HepG2 (cell line): ENCODE measurements at regions not wholly inside any gene's neighbourhood (a gene's known extent, or its start where the extent isn't known, plus 50 kb on each side); places are given as distances from the start of the nearest gene placed in this dataset.

Source experiments
- ATAC-seq: fragments of 200-7000 bp; cut with Tn5 transposase; 3 replicates; pipeline ENCODE4 v1.9.1; 2020; ENCODE audit warnings: mild to moderate bottlenecking, moderate library complexity
- BruUV-seq: library from RNA; stranded (reverse); fragments of 400-500 nt; replicated peaks from 2 replicates; lab custom pipeline; 2021; lab: Mats Ljungman, UMichigan
- CTCF ChIA-PET: fragments of 300-600 bp; formaldehyde crosslinking; extraction: SDS; loops from one replicate; lab custom pipeline; 2021; ENCODE audit warnings: low total read pairs, inconsistent platforms, low intra/inter-chr PET ratio; lab: Yijun Ruan, JAX
- POLR2A ChIA-PET: fragments of 350-600 bp; sonication (Branson Sonifier 250); formaldehyde crosslinking; loops from one replicate; lab custom pipeline; 2020; ENCODE audit warnings: antibody characterized with exemption, inconsistent platforms; lab: Yijun Ruan, JAX
- DNase-seq: peaks from one replicate; pipeline ENCODE4 v3.0.0-alpha.2; 2015; ENCODE audit warnings: low spot score
- FAIRE-seq: peaks from 3 replicates; lab custom pipeline; 2011; peaks lifted over from hg19 to GRCh38; lab: Jason Lieb, UNC
- H2AFZ ChIP-seq: one replicate; pipeline ENCODE4 v1.6.1; 2011; ENCODE audit warnings: low read length, inconsistent platforms
- H3K27ac ChIP-seq: fragments of 300-600 bp; 3 replicates; pipeline ENCODE4 v1.8.0; 2011; ENCODE audit warnings: mixed run types, mild to moderate bottlenecking, mixed read lengths, low read length, inconsistent platforms; ENCODE audit not compliant: insufficient read depth; ENCODE audit errors: extremely low read length
- H3K27me3 ChIP-seq, 2 experiments: fragments of 200-600 bp in 1 of 2; 2 replicates in 1 of 2; 3 replicates in 1 of 2; pipeline versions ENCODE4 v1.6.0 to v1.8.0; 2011; ENCODE audit warnings: low read length in 2 of 2, mild to moderate bottlenecking in 2 of 2, moderate library complexity in 2 of 2, inconsistent platforms in 1 of 2; ENCODE audit not compliant: insufficient read depth in 2 of 2, control insufficient read depth in 1 of 2
- H3K36me3 ChIP-seq, 2 experiments: fragments of 200-600 bp in 1 of 2; replicated peaks in 1 of 2; 2 replicates in 1 of 2; 3 replicates in 1 of 2; pipeline versions ENCODE4 v1.5.1 to v1.8.0; 2011; ENCODE audit warnings: low read length in 2 of 2, inconsistent platforms in 1 of 2; ENCODE audit not compliant: insufficient read depth in 2 of 2, control insufficient read depth in 1 of 2
- H3K4me1 ChIP-seq: 2 replicates; pipeline ENCODE4 v1.5.1; 2012; ENCODE audit warnings: low read length, inconsistent platforms; ENCODE audit not compliant: insufficient read depth
- H3K4me2 ChIP-seq: 2 replicates; pipeline ENCODE4 v1.6.0; 2011; ENCODE audit warnings: low read depth, low read length, inconsistent platforms
- H3K4me3 ChIP-seq, 3 experiments: fragments of 200-600 bp in 1 of 3; sonication (generic), shearing (Covaris generic) in 1 of 3; replicated peaks in 1 of 3; 2 replicates each; pipeline ENCODE4 v1.5.1; 2011 to 2016; ENCODE audit warnings: low read length in 3 of 3, inconsistent platforms in 2 of 3, low read depth in 2 of 3, mild to moderate bottlenecking in 2 of 3, control low read depth in 1 of 3, mixed read lengths in 1 of 3; ENCODE audit not compliant: insufficient read depth in 1 of 3
- H3K79me2 ChIP-seq: one replicate; pipeline ENCODE4 v1.6.1; 2011; ENCODE audit warnings: low read length, inconsistent platforms; ENCODE audit not compliant: insufficient read depth
- H3K9ac ChIP-seq: 2 replicates; pipeline ENCODE4 v1.6.0; 2011; ENCODE audit warnings: mild to moderate bottlenecking, low read depth, low read length, inconsistent platforms; ENCODE audit not compliant: insufficient read depth
- H3K9me3 ChIP-seq: 2 replicates; pipeline ENCODE4 v1.5.1; 2012; ENCODE audit warnings: mild to moderate bottlenecking, low read length
- H4K20me1 ChIP-seq: 2 replicates; pipeline ENCODE4 v1.6.0; 2011; ENCODE audit warnings: inconsistent platforms, mild to moderate bottlenecking, low read length, moderate library complexity; ENCODE audit not compliant: insufficient read depth
- CHD4 ChIP-seq: fragments of 200-600 bp; sonication (generic); IDR thresholded peaks from 2 replicates; pipeline ENCODE4 v1.7.0; 2017; ENCODE audit warnings: mild to moderate bottlenecking, low read length, borderline replicate concordance
- GMEB2 ChIP-seq: IDR thresholded peaks from 2 replicates; pipeline ENCODE4 v1.6.1; 2016; ENCODE audit warnings: missing biosample characterization, missing genetic modification reagents, low read depth
- IKZF1 ChIP-seq: fragments of 450-650 bp; IDR thresholded peaks from 2 replicates; pipeline ENCODE4 v1.7.1; 2016
- SPEN ChIP-seq: sonication (generic); formaldehyde crosslinking; IDR thresholded peaks from 2 replicates; pipeline ENCODE4 v1.5.1; 2020; ENCODE audit warnings: low read depth, mild to moderate bottlenecking, missing genetic modification reagents
- ZBTB20 ChIP-seq: sonication (generic); formaldehyde crosslinking; IDR thresholded peaks from 2 replicates; pipeline ENCODE4 v1.8.1; 2023; ENCODE audit warnings: missing genetic modification reagents, low read depth, mild to moderate bottlenecking, borderline replicate concordance
- ZNF260 ChIP-seq: sonication (generic); formaldehyde crosslinking; IDR thresholded peaks from 2 replicates; pipeline ENCODE4 v1.4.0; 2020; ENCODE audit warnings: missing genetic modification reagents, low read depth, mild to moderate bottlenecking, borderline replicate concordance
- ZNF510 ChIP-seq: sonication (generic); formaldehyde crosslinking; IDR thresholded peaks from 2 replicates; pipeline ENCODE4 v1.4.0; 2020; ENCODE audit warnings: low read depth, mild to moderate bottlenecking, missing genetic modification reagents
- ZNF660 ChIP-seq: sonication (generic); formaldehyde crosslinking; IDR thresholded peaks from 2 replicates; pipeline ENCODE4 v1.5.1; 2020; ENCODE audit warnings: mild to moderate bottlenecking, low read depth, missing genetic modification reagents, borderline replicate concordance
- ZNF782 ChIP-seq: sonication (generic); formaldehyde crosslinking; IDR thresholded peaks from 2 replicates; pipeline ENCODE4 v1.4.0; 2020; ENCODE audit warnings: missing genetic modification reagents, mild to moderate bottlenecking, borderline replicate concordance
- ZNF83 ChIP-seq: sonication (generic); formaldehyde crosslinking; IDR thresholded peaks from 2 replicates; pipeline ENCODE4 v1.4.0; 2020; ENCODE audit warnings: missing genetic modification reagents, mild to moderate bottlenecking, borderline replicate concordance
- ZNF839 ChIP-seq: sonication (generic); formaldehyde crosslinking; IDR thresholded peaks from 2 replicates; pipeline ENCODE4 v1.4.0; 2020; ENCODE audit warnings: missing genetic modification reagents, mild to moderate bottlenecking, borderline replicate concordance
- ZSCAN29 ChIP-seq: sonication (generic); formaldehyde crosslinking; conservative IDR thresholded peaks from 2 replicates; pipeline ENCODE4 v1.4.0; 2020; ENCODE audit warnings: mild to moderate bottlenecking, missing genetic modification reagents
- WGBS: methylation state at CpG from one replicate; pipeline ENCODE4 v1.1.6; 2017; ENCODE audit warnings: low lambda C conversion rate; 5-methylcytosine and 5-hydroxymethylcytosine counted together
- in situ Hi-C: cut with HindIII; loops from 2 replicates; pipeline ENCODE4 v1.10.0; 2017; ENCODE audit warnings: low pct_unique_long_range_greater_than_20kb; ENCODE audit not compliant: extremely low pct_ligation_motif_present
- intact Hi-C: fragments of 100-400 bp; cut with micrococcal nuclease; formaldehyde crosslinking; loops from one replicate; pipeline ENCODE4 v1.10.0; 2022; ENCODE audit not compliant: unreplicated experiment
- TF ChIP-seq, protein P1 (sequence below): sonication (generic); formaldehyde crosslinking; IDR thresholded peaks from 2 replicates; pipeline ENCODE4 v1.4.0; 2020; ENCODE audit warnings: mild to moderate bottlenecking, missing genetic modification reagents
- TF ChIP-seq, protein P2 (sequence below): sonication (generic); formaldehyde crosslinking; IDR thresholded peaks from 2 replicates; pipeline ENCODE4 v1.4.0; 2020; ENCODE audit warnings: missing genetic modification reagents, borderline replicate concordance
- TF ChIP-seq, protein P3 (sequence below): sonication (generic); formaldehyde crosslinking; conservative IDR thresholded peaks from 2 replicates; pipeline ENCODE4 v1.4.0; 2020; ENCODE audit warnings: mild to moderate bottlenecking, missing genetic modification reagents, moderate library complexity

- DNase-seq: no peak
- no peaks in the 10 kb centered on the region for H3K79me2 ChIP-seq
- H4K20me1 ChIP-seq: no peaks in the 10 kb centered on the region
- in situ Hi-C loops (no loop called here), intact Hi-C loops (no loop called here)
- no peak for FAIRE-seq
- WGBS: 20% methylated on average over 1 of the region's 1 CpG
- CTCF ChIA-PET: no interaction called here
- H3K9ac ChIP-seq: no peak overlapping the region
- no peaks in the 10 kb centered on the region for H3K9me3 ChIP-seq
- no peak overlapping the region for H2AFZ ChIP-seq
- H3K27me3 ChIP-seq: no peaks in the 10 kb centered on the region; a peak in 1 of 5 replicates
- H3K36me3 ChIP-seq: no peaks in the 10 kb centered on the region
- H3K27ac ChIP-seq: no peak overlapping the region
- TF ChIP-seq, protein P1, sequence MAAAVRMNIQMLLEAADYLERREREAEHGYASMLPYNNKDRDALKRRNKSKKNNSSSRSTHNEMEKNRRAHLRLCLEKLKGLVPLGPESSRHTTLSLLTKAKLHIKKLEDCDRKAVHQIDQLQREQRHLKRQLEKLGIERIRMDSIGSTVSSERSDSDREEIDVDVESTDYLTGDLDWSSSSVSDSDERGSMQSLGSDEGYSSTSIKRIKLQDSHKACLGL (CRISPR knock-in tag): no peak
- TF ChIP-seq ZNF260 (CRISPR knock-in tag) (no peak), ZNF510 (CRISPR knock-in tag) (no peak), GMEB2 (CRISPR knock-in tag) (no peak), SPEN (CRISPR knock-in tag) (no peak), ZSCAN29 (CRISPR knock-in tag) (no peak), IKZF1 (no peak), ZNF660 (CRISPR knock-in tag) (no peak), ZNF839 (CRISPR knock-in tag) (no peak), ZBTB20 (CRISPR knock-in tag) (no peak), ZNF782 (CRISPR knock-in tag) (no peak), ZNF83 (CRISPR knock-in tag) (no peak), CHD4 (no peak)
- TF ChIP-seq, protein P2, sequence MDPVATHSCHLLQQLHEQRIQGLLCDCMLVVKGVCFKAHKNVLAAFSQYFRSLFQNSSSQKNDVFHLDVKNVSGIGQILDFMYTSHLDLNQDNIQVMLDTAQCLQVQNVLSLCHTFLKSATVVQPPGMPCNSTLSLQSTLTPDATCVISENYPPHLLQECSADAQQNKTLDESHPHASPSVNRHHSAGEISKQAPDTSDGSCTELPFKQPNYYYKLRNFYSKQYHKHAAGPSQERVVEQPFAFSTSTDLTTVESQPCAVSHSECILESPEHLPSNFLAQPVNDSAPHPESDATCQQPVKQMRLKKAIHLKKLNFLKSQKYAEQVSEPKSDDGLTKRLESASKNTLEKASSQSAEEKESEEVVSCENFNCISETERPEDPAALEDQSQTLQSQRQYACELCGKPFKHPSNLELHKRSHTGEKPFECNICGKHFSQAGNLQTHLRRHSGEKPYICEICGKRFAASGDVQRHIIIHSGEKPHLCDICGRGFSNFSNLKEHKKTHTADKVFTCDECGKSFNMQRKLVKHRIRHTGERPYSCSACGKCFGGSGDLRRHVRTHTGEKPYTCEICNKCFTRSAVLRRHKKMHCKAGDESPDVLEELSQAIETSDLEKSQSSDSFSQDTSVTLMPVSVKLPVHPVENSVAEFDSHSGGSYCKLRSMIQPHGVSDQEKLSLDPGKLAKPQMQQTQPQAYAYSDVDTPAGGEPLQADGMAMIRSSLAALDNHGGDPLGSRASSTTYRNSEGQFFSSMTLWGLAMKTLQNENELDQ: no peak
- TF ChIP-seq, protein P3, sequence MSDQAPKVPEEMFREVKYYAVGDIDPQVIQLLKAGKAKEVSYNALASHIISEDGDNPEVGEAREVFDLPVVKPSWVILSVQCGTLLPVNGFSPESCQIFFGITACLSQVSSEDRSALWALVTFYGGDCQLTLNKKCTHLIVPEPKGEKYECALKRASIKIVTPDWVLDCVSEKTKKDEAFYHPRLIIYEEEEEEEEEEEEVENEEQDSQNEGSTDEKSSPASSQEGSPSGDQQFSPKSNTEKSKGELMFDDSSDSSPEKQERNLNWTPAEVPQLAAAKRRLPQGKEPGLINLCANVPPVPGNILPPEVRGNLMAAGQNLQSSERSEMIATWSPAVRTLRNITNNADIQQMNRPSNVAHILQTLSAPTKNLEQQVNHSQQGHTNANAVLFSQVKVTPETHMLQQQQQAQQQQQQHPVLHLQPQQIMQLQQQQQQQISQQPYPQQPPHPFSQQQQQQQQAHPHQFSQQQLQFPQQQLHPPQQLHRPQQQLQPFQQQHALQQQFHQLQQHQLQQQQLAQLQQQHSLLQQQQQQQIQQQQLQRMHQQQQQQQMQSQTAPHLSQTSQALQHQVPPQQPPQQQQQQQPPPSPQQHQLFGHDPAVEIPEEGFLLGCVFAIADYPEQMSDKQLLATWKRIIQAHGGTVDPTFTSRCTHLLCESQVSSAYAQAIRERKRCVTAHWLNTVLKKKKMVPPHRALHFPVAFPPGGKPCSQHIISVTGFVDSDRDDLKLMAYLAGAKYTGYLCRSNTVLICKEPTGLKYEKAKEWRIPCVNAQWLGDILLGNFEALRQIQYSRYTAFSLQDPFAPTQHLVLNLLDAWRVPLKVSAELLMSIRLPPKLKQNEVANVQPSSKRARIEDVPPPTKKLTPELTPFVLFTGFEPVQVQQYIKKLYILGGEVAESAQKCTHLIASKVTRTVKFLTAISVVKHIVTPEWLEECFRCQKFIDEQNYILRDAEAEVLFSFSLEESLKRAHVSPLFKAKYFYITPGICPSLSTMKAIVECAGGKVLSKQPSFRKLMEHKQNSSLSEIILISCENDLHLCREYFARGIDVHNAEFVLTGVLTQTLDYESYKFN (CRISPR knock-in tag): no peak
- POLR2A ChIA-PET: no interaction called here
- ATAC-seq: no peak
- no TSS peak for BruUV-seq
- no peak overlapping the region for H3K4me2 ChIP-seq
- H3K4me1 ChIP-seq: peaks cover 13% of the 10 kb centered on the region
- H3K4me3 ChIP-seq: no peak overlapping the region
These were observed 221.8 kb downstream of the UACA start for GRCh38 chr15:70541511-70541910.
